CD14-positive monocyte (primary cell): ENCODE measurements at regions not wholly inside any gene's neighbourhood (a gene's known extent, or its start where the extent isn't known, plus 50 kb on each side); places are given as distances from the start of the nearest gene placed in this dataset.
"Not testable (repeated sequence)": the region's sequence is repeated elsewhere in the genome, so short reads cannot be mapped to it uniquely, and the experiment has no call there.

ENCODE experiments used
- DNase-seq, 3 donors: peaks; one replicate each; pipeline ENCODE4 v3.0.0-alpha.2; 2011 to 2022
- H2AFZ ChIP-seq: 2 replicates; pipeline ENCODE4 v1.6.0; 2012; ENCODE audit warnings: mild to moderate bottlenecking, low read depth, low read length, inconsistent platforms; ENCODE audit not compliant: insufficient read depth, poor library complexity, severe bottlenecking
- H3K27ac ChIP-seq, 2 donors: 1 replicate in 1 of 2; 2 replicates in 1 of 2; pipeline ENCODE4 v1.5.1; 2012 to 2013; ENCODE audit warnings: low read length in 2 of 2, control low read depth in 1 of 2, inconsistent platforms in 1 of 2, low read depth in 1 of 2, mild to moderate bottlenecking in 1 of 2
- H3K27me3 ChIP-seq, 2 donors: one replicate each; pipeline versions ENCODE4 v1.6.0 to v1.6.1; 2011 to 2013; ENCODE audit warnings: low read length in 2 of 2; ENCODE audit not compliant: control insufficient read depth in 2 of 2, insufficient read depth in 2 of 2
- H3K36me3 ChIP-seq, 2 donors: replicated peaks in 1 of 2; 1 replicate in 1 of 2; 2 replicates in 1 of 2; pipeline versions ENCODE4 v1.5.1 to v1.6.1; 2012 to 2013; ENCODE audit warnings: low read length in 2 of 2, control low read depth in 1 of 2, inconsistent platforms in 1 of 2, mild to moderate bottlenecking in 1 of 2; ENCODE audit not compliant: insufficient read depth in 2 of 2, control insufficient read depth in 1 of 2
- H3K4me1 ChIP-seq, 2 donors: 1 replicate in 1 of 2; 2 replicates in 1 of 2; pipeline versions ENCODE4 v1.5.1 to v1.6.1; 2012 to 2013; ENCODE audit warnings: low read length in 2 of 2, control low read depth in 1 of 2, inconsistent platforms in 1 of 2, mild to moderate bottlenecking in 1 of 2, moderate library complexity in 1 of 2; ENCODE audit not compliant: insufficient read depth in 2 of 2, control insufficient read depth in 1 of 2
- H3K4me2 ChIP-seq: replicated peaks from 2 replicates; pipeline ENCODE3; 2012; ENCODE audit warnings: low read length, moderate library complexity, mild to moderate bottlenecking; ENCODE audit not compliant: poor library complexity, severe bottlenecking; ENCODE audit errors: extremely low read depth
- H3K4me3 ChIP-seq, 3 experiments: fragments of 200-600 bp in 1 of 3; sonication (generic) in 1 of 3; replicated peaks in 1 of 3; 1 replicate in 2 of 3; 2 replicates in 1 of 3; pipeline ENCODE4 v1.5.1; 2011 to 2013; ENCODE audit warnings: low read length in 3 of 3, mild to moderate bottlenecking in 3 of 3, control low read depth in 2 of 3, low read depth in 2 of 3, inconsistent platforms in 1 of 3, moderate library complexity in 1 of 3
- H3K79me2 ChIP-seq: 2 replicates; pipeline ENCODE4 v1.6.0; 2012; ENCODE audit warnings: mild to moderate bottlenecking, control low read depth, inconsistent platforms, low read length, moderate library complexity; ENCODE audit not compliant: insufficient read depth
- H3K9ac ChIP-seq: 2 replicates; pipeline ENCODE4 v1.6.0; 2017; ENCODE audit warnings: low read length, mild to moderate bottlenecking; ENCODE audit not compliant: insufficient read depth, poor library complexity, severe bottlenecking
- H3K9me3 ChIP-seq, 2 donors: replicated peaks in 1 of 2; 1 replicate in 1 of 2; 2 replicates in 1 of 2; pipeline versions ENCODE4 v1.5.1 to v1.6.1; 2012 to 2013; ENCODE audit warnings: low read length in 2 of 2, control low read depth in 1 of 2; ENCODE audit not compliant: control insufficient read depth in 1 of 2, insufficient read depth in 1 of 2
- H4K20me1 ChIP-seq: 2 replicates; pipeline ENCODE4 v1.6.0; 2012; ENCODE audit warnings: mild to moderate bottlenecking, low read length, control low read depth, moderate library complexity; ENCODE audit not compliant: insufficient read depth
- H3K27ac Mint-ChIP-seq, 7 donors: one replicate each; pipeline ENCODE4 v1.8.0; 2020; ENCODE audit warnings: mild to moderate bottlenecking in 7 of 7, mixed read lengths in 7 of 7, moderate library complexity in 6 of 7, inconsistent platforms in 2 of 7
- H3K27me3 Mint-ChIP-seq, 3 donors: one replicate each; pipeline ENCODE4 v1.8.0; 2021 to 2022; ENCODE audit warnings: low read depth in 3 of 3, mild to moderate bottlenecking in 3 of 3, mixed read lengths in 3 of 3, moderate library complexity in 3 of 3, inconsistent platforms in 1 of 3
- H3K36me3 Mint-ChIP-seq, 2 donors: one replicate each; pipeline ENCODE4 v1.8.0; 2020; ENCODE audit warnings: mixed read lengths in 2 of 2, inconsistent platforms in 1 of 2, mild to moderate bottlenecking in 1 of 2
- H3K4me1 Mint-ChIP-seq: one replicate; pipeline ENCODE4 v1.8.0; 2020; ENCODE audit warnings: mild to moderate bottlenecking, mixed read lengths
- H3K4me3 Mint-ChIP-seq, 2 donors: one replicate each; pipeline ENCODE4 v1.8.0; 2020; ENCODE audit warnings: mild to moderate bottlenecking in 2 of 2, mixed read lengths in 2 of 2, moderate library complexity in 1 of 2
- H3K9me3 Mint-ChIP-seq, 7 donors: one replicate each; pipeline ENCODE4 v1.8.0; 2020 to 2022; ENCODE audit warnings: mixed read lengths in 7 of 7, mild to moderate bottlenecking in 6 of 7, moderate library complexity in 6 of 7, inconsistent platforms in 2 of 7
- WGBS: methylation state at CpG from one replicate; pipeline ENCODE4 v1.1.5; 2013; ENCODE audit warnings: missing lambda C conversion rate; ENCODE audit not compliant: insufficient coverage; 5-methylcytosine and 5-hydroxymethylcytosine counted together
- intact Hi-C, 2 donors: fragments of 100-400 bp; cut with micrococcal nuclease; formaldehyde crosslinking; loops; one replicate each; pipeline versions ENCODE4 v1.15.0 to v1.15.1; 2023
- TF ChIP-seq, protein P1 (sequence below): fragments of 200-600 bp; IDR thresholded peaks from one replicate; pipeline ENCODE4 v1.8.0; 2022; ENCODE audit warnings: antibody characterized with exemption, mild to moderate bottlenecking

DNA sequence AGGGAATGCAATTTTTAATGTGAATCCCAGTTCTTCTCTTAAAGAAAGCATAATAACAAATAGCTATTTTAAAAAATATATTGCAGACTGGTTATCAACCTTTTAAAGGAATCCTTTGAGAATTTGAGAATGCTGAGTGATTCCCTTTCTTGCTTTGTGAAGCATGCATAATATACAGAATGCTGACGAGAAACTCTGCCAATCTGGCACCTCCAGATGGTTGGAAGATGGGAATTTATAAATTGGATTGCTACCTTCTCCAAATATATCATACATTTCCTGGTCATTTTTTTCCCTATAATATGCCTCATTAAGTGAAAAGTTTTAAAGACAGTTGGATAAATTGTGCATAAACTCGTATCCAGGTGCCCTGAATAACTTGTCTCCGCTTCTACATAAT, 333.9 kb upstream of the ARPP21 start:
- H3K27me3 ChIP-seq: no peaks in the 10 kb centered on the region
- TF ChIP-seq, protein P1, sequence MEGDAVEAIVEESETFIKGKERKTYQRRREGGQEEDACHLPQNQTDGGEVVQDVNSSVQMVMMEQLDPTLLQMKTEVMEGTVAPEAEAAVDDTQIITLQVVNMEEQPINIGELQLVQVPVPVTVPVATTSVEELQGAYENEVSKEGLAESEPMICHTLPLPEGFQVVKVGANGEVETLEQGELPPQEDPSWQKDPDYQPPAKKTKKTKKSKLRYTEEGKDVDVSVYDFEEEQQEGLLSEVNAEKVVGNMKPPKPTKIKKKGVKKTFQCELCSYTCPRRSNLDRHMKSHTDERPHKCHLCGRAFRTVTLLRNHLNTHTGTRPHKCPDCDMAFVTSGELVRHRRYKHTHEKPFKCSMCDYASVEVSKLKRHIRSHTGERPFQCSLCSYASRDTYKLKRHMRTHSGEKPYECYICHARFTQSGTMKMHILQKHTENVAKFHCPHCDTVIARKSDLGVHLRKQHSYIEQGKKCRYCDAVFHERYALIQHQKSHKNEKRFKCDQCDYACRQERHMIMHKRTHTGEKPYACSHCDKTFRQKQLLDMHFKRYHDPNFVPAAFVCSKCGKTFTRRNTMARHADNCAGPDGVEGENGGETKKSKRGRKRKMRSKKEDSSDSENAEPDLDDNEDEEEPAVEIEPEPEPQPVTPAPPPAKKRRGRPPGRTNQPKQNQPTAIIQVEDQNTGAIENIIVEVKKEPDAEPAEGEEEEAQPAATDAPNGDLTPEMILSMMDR: no peak
- H3K36me3 ChIP-seq: no peaks in the 10 kb centered on the region
- peaks cover 0 to 2% (median 0%) of the 10 kb centered on the region in 3 donors for H3K27me3 Mint-ChIP-seq
- H4K20me1 ChIP-seq: no peaks in the 10 kb centered on the region
- no peak overlapping the region for H3K4me3 ChIP-seq
- H3K9ac ChIP-seq: no peak overlapping the region
- no peak for DNase-seq
- no peaks in the 10 kb centered on the region for H3K9me3 ChIP-seq
- no CpG with 5 or more reads among the region's 3 CpGs for WGBS
- no peaks in the 10 kb centered on the region for H3K4me1 ChIP-seq
- H3K79me2 ChIP-seq: no peaks in the 10 kb centered on the region
- intact Hi-C loops: no loop called here
- no peak overlapping the region for H3K4me2 ChIP-seq
- no peak overlapping the region for H2AFZ ChIP-seq
- H3K36me3 Mint-ChIP-seq: no peaks in the 10 kb centered on the region
- no peak overlapping the region for H3K4me3 Mint-ChIP-seq
- H3K4me1 Mint-ChIP-seq: no peaks in the 10 kb centered on the region
- H3K27ac Mint-ChIP-seq: no peak overlapping the region
- H3K9me3 Mint-ChIP-seq: peaks cover 0 to 4% (median 0%) of the 10 kb centered on the region in 7 donors
- no peak overlapping the region for H3K27ac ChIP-seq

DNA sequence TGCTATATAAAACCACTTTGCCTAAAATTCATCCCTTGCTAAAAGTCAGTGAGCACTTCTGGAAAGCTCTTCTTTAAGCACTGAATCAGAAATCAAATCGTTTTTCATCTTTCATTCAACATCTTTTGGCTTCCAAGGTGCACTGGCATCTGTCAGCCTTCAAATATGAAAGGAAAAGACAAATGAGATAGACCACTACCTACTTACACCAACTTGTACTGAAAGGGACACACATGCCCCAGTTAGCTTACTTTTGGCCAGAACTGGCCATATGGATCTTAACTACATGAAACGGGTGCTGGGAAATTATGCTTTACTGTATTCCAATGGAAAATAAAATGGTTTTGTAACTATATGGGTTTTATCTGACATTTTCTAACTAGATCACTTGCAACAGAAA, 332.0 kb upstream of the ARPP21 start:
- no peak overlapping the region for H3K4me3 Mint-ChIP-seq
- Histone ChIP-seq H3K4me2 (no peak overlapping the region), H3K27ac (no peak overlapping the region), H2AFZ (no peak overlapping the region), H3K36me3 (no peaks in the 10 kb centered on the region), H3K9ac (no peak overlapping the region), H4K20me1 (no peaks in the 10 kb centered on the region), H3K4me3 (no peak overlapping the region), H3K79me2 (no peaks in the 10 kb centered on the region), H3K9me3 (no peaks in the 10 kb centered on the region), H3K4me1 (no peaks in the 10 kb centered on the region), H3K27me3 (no peaks in the 10 kb centered on the region)
- peaks cover 0 to 4% (median 0%) of the 10 kb centered on the region in 7 donors for H3K9me3 Mint-ChIP-seq
- intact Hi-C loops: no loop called here
- H3K27ac Mint-ChIP-seq: no peak overlapping the region
- peaks cover 0 to 2% (median 0%) of the 10 kb centered on the region in 3 donors for H3K27me3 Mint-ChIP-seq
- no peaks in the 10 kb centered on the region for H3K4me1 Mint-ChIP-seq
- no peak for DNase-seq
- TF ChIP-seq, protein P1: no peak
- no CpG with 5 or more reads among the region's 2 CpGs for WGBS
- no peaks in the 10 kb centered on the region for H3K36me3 Mint-ChIP-seq

DNA sequence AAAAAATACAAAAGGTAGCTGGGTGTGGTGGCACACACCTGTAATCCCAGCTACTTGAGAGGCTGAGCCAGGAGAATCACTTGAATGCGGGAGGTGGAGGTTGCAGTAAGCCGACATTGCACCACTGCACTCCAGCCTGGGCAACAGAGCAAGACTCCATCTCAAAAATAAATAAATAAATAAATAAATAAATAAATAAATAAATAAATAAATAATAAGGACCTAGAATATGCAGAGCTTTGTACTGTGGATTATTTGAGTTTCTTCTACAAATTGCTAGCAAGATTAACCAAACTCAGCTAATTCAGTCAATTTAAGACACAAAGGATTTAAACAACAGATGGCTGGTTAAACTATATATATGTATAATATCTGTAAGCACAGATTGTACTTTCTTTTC, 322.5 kb upstream of the ARPP21 start:
- H3K36me3 ChIP-seq, H3K27ac ChIP-seq, DNase-seq, H3K27me3 Mint-ChIP-seq, H3K27ac Mint-ChIP-seq, H3K4me3 Mint-ChIP-seq, intact Hi-C loops, H3K79me2 ChIP-seq, H3K4me3 ChIP-seq, H3K4me1 Mint-ChIP-seq, H2AFZ ChIP-seq, H3K27me3 ChIP-seq, H3K36me3 Mint-ChIP-seq, H3K4me2 ChIP-seq, H3K9ac ChIP-seq, H3K9me3 Mint-ChIP-seq, H3K9me3 ChIP-seq, H3K4me1 ChIP-seq, H4K20me1 ChIP-seq: not testable (repeated sequence)
- WGBS: no CpG with 5 or more reads among the region's 2 CpGs
